ENCODE measurements at regions not wholly inside any gene's neighbourhood (a gene's known extent, or its start where the extent isn't known, plus 50 kb on each side); places are given as distances from the start of the nearest gene placed in this dataset.

DNA sequence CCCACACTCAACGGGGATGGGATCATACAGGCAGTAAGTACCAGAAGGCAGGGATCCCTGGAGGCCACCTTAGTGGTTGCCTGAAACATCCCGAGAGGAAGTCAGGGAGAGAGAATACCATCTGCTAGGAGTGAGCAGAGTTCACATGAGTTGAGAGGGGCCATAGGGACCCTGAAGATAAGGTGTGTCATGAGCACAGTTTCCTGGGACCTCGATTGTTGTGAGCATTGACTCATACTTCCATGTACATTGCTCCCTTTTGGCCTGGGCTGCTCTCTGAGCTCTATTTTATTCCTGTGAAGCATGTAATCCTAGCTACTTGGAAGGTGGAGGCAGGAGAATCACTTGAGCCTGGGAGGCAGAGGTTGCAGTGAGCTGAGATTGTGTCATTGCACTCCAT, 120.5 kb downstream of the TBC1D30 start:
- no peak for TF ChIP-seq CTCF (IDR thresholded peaks at IDR 0.05; ENCODE audit: insufficient read depth, low read length, missing control alignments)

DNA sequence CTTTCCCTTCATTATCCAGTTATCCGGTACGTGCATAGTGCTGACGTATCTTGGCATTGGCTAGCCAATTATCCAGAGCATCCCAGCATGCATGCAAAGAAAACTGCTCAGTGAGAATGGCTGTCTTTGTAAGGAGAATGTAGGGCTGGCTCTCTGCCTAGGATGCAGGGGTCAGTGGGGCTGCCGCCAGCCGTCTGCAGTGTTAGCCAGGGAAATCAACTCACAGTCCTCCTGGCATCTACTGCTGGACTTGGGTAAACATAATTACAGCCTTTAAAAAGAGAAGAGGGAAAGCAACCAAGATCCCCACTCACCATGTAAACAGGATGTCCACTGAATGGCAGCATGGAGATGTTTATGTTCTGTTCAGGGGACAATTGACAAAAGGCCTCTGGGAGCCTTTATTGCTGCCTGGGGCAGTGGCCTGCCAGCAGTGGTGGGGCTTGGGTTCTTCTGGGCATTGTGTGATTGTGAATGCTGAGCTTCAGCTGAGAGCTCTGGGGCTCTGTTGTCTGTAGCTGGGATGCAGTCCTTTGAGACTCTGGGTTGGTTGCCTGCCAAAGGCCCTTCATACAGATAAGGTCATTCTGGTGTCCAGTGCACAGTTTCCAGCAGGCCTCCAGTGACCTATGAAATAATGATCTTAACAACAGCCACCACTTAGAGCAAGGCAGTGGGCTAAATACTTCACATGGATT, 121.8 kb downstream of the TBC1D30 start:
- no peak overlapping the region for H3K4me3 ChIP-seq (ENCODE audit: low read depth, low read length)
- ChIA-PET POLR2A (no interaction called here), CTCF (interaction anchor here (1.0 kb wide), 1 partner anchor 159 kb away, joined by 3 read pairs; no protein-coding TSS in a partner anchor)
- TF ChIP-seq CTCF (IDR thresholded peaks at IDR 0.05; ENCODE audit: insufficient read depth, low read length, missing control alignments) = no peak
- no peak for DNase-seq (ENCODE audit: low read depth, low spot score)

More for the DNA sequence above, 120.5 kb downstream of the TBC1D30 start:
- ChIA-PET POLR2A (no interaction called here), CTCF (interaction anchor here (1.0 kb wide), 1 partner anchor 160 kb away, joined by 3 read pairs; no protein-coding TSS in a partner anchor)
- no peak overlapping the region for H3K4me3 ChIP-seq (ENCODE audit: low read depth, low read length)
- DNase-seq (ENCODE audit: low read depth, low spot score) = no peak

DNA sequence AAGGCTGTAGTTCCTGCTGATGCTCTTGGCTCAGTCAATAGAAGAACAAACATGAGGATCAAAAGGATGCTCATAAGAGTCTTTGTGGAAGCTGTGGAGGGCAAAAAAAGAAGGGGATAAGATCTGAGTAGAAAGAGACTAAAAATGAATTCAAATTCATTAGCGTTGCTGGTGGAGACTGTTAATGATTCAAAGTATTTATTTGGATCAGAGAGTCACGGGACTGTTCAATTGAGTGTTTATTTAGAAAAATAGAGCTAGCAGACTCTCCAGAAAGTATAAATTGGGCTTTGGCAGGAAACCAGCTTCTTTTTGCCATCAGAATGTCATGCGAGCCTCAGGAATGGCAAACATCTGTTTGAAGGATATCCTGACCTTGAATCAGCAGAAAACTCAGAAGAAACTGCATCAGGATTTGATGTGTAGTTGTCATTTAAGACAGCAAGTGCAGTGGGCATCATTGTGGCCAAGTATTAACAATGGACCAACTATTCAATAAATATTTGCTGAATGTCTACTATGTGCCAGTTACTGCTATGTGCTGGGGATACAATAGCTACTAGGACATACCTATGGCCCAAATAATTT, 126.4 kb downstream of the TBC1D30 start:
- TF ChIP-seq CTCF (IDR thresholded peaks at IDR 0.05; ENCODE audit: insufficient read depth, low read length, missing control alignments) = no peak
- no peak overlapping the region for H3K4me3 ChIP-seq (ENCODE audit: low read depth, low read length)
- no peak for DNase-seq (ENCODE audit: low read depth, low spot score)
- CTCF ChIA-PET = interaction anchor here (0.8 to 1.0 kb wide), 2 partner anchors 14 to 149 kb away, joined by 4 read pairs; no protein-coding TSS in a partner anchor
- POLR2A ChIA-PET = no interaction called here

- ChIA-PET CTCF (no interaction called here), POLR2A (no interaction called here)
- no peak overlapping the region for H3K4me3 ChIP-seq (ENCODE audit: low read depth, low read length)
- no peak for DNase-seq (ENCODE audit: low read depth, low spot score)
- no peak for TF ChIP-seq CTCF (IDR thresholded peaks at IDR 0.05; ENCODE audit: insufficient read depth, low read length, missing control alignments)
Measured at GRCh38 chr12:64951944-64952343, 127.5 kb downstream of the TBC1D30 start.

GRCh38 chr12:64955746-64956145, 131.3 kb downstream of the TBC1D30 start:
- ChIA-PET POLR2A (no interaction called here), CTCF (no interaction called here)
- no peak for TF ChIP-seq CTCF (IDR thresholded peaks at IDR 0.05; ENCODE audit: insufficient read depth, low read length, missing control alignments)
- no peak overlapping the region for H3K4me3 ChIP-seq (ENCODE audit: low read depth, low read length)
- DNase-seq (ENCODE audit: low read depth, low spot score) = no peak

DNA sequence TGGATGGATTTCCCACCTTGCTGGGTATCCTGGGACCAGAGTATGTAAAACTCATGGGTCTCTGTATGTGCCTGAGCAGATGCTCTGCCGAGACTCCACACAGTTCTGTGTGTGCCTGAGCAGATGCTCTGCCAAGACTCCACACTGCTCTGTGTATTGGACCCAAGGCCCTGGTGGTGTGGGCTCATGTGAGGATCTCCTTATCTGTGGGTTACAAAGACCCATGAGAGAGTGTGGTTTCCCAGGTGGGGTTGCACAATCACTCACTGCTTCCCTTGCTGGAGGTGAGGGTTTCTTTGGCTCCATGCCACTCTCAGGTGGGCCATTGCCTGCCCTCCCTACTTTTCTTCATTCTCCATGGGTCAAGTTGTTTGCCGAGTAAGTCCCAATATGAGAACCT, 141.5 kb downstream of the TBC1D30 start:
- POLR2A ChIA-PET = no interaction called here
- no peak overlapping the region for H3K4me3 ChIP-seq (ENCODE audit: low read depth, low read length)
- CTCF ChIA-PET = no interaction called here
- no peak for TF ChIP-seq CTCF (IDR thresholded peaks at IDR 0.05; ENCODE audit: insufficient read depth, low read length, missing control alignments)
- no peak for DNase-seq (ENCODE audit: low read depth, low spot score)

Data from AG04449 (cell line).